ENCODE measurements at regions not wholly inside any gene's neighbourhood (a gene's known extent, or its start where the extent isn't known, plus 50 kb on each side); places are given as distances from the start of the nearest gene placed in this dataset.
"Not testable (repeated sequence)": the region's sequence is repeated elsewhere in the genome, so short reads cannot be mapped to it uniquely, and the experiment has no call there.

DNA sequence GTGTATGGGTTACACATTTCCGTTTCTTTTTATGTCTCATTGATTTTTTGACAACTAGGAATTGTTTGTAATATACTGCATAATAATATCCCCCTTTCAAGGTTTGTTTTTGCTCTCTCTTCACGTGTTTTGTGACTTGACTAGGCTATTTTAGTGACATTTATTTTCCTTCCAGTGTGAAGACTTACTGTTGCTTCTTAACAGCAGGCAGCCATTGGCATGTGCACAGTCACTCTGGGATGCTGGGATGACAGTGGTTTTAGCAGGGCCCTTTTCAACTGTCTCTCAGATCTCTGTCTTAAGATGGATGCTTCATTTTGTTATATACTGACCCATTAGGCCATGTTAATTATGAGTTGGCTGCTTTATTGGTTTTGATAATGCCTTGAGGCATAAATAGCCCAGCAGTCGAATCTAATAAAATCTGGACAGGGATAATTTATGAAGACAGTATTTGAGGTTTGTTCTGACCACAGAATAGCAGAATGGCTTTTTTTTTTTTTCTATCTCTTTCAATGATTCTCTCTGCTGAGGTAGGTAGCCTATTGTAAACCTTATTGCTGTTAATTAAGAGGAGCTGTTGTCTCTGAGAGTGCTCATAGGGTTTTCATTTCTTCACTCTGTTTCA is 536.0 kb downstream of the GABRG2 start:
- Histone ChIP-seq H3K4me3 (ENCODE audit: extremely low read depth, insufficient read depth, low read length, poor library complexity, severe bottlenecking) (no peak overlapping the region), H3K36me3 (ENCODE audit: control insufficient read depth, insufficient read depth, low read length) (no peaks in the 10 kb centered on the region), H3K9me3 (ENCODE audit: control insufficient read depth, low read length) (no peaks in the 10 kb centered on the region), H3K4me1 (ENCODE audit: control insufficient read depth, insufficient read depth, low read length, poor library complexity, severe bottlenecking) (no peaks in the 10 kb centered on the region), H3K27ac (ENCODE audit: low read depth, low read length, severe bottlenecking) (no peak overlapping the region)
- WGBS, 2 experiments (ENCODE audit: insufficient coverage in 2 of 2) = 75% methylated on average over 2 of the region's 3 CpGs; no CpG with 5 or more reads in 1 of the 2 experiments

DNA sequence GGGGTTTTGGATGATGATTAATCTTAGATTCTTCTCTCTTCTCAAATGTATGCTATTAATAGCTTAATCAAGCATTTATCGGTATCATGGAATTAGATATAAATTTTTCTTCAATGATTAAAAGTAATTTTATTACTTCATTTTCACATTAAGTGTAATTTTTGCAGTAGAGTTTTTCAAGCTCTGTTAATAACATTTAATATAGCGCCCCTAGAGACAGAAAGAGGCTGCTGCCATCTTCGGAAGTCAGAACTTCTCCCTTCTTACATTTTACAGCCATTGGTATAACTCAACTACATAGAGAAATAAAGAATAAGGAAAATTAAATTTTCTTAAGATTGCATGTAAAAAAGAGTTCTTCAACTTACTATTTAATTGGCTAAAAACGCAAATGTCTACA is 540.3 kb downstream of the GABRG2 start:
- Histone ChIP-seq H3K4me3 (ENCODE audit: extremely low read depth, insufficient read depth, low read length, poor library complexity, severe bottlenecking) (no peak overlapping the region), H3K27ac (ENCODE audit: low read depth, low read length, severe bottlenecking) (no peak overlapping the region), H3K36me3 (ENCODE audit: control insufficient read depth, insufficient read depth, low read length) (no peaks in the 10 kb centered on the region), H3K4me1 (ENCODE audit: control insufficient read depth, insufficient read depth, low read length, poor library complexity, severe bottlenecking) (no peaks in the 10 kb centered on the region), H3K9me3 (ENCODE audit: control insufficient read depth, low read length) (no peaks in the 10 kb centered on the region)
- no CpG with 5 or more reads among the region's 4 CpGs for WGBS, 2 experiments (ENCODE audit: insufficient coverage in 2 of 2)

DNA sequence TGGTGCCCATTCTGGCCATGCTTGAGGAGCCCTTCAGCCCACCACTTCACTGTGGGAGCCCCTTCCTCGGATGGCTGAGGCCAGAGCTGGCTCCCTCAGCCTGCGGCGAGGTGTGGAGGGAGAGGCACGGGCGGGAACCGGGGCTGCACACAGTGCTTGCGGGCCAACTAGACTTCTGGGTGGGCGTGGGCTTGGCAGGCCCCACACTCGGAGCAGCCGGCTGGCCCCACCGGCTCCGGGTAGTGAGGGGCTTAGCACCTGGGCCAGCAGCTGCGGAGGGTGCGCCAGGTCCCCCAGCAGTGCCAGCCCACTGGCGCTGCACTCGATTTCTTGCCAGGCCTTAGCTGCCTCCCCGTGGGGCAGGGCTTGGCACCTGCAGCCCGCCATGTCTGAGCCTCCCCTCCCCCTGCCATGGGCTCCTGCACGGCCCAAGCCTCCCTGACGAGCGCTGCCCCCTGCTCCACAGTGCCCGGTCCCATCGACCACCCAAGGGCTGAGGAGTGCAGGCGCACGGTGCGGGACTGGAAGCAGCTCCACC is 554.2 kb downstream of the GABRG2 start:
- not testable (repeated sequence) for H3K27ac ChIP-seq (ENCODE audit: low read depth, low read length, severe bottlenecking)
- 96 to 98% methylated on average over 18 of the region's 26 CpGs for WGBS, 2 experiments (ENCODE audit: insufficient coverage in 2 of 2)

DNA sequence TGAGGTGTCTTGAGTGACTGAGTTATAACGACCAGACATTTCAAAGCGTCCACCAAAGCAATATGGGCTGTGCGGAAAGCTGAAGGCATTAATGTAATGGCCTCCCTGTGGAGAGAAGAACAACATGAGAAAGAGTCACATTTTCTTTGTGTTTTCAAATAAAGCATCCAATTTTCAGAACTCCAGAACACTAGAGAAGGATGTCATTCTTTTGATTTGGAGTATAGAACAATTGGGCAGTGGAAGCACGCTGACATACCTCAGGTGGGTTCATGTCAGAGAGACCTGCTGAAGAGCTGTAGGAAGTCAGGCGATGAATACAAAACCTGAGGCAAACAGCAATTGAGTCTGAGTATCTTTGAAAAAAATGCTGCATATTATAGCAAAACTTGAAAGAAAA is 556.5 kb downstream of the GABRG2 start:
- no peaks in the 10 kb centered on the region for H3K36me3 ChIP-seq (ENCODE audit: control insufficient read depth, insufficient read depth, low read length)
- peaks cover 8% of the 10 kb centered on the region for H3K9me3 ChIP-seq (ENCODE audit: control insufficient read depth, low read length)
- H3K4me1 ChIP-seq (ENCODE audit: control insufficient read depth, insufficient read depth, low read length, poor library complexity, severe bottlenecking) = no peaks in the 10 kb centered on the region
- WGBS, 2 experiments (ENCODE audit: insufficient coverage in 2 of 2) = 92 to 94% methylated on average over 5 of the region's 5 CpGs
- no peak overlapping the region for H3K4me3 ChIP-seq (ENCODE audit: extremely low read depth, insufficient read depth, low read length, poor library complexity, severe bottlenecking)
- no peak overlapping the region for H3K27ac ChIP-seq (ENCODE audit: low read depth, low read length, severe bottlenecking)

More for the DNA sequence above, 554.2 kb downstream of the GABRG2 start:
- H3K36me3 ChIP-seq (ENCODE audit: control insufficient read depth, insufficient read depth, low read length); H3K4me1 ChIP-seq (ENCODE audit: control insufficient read depth, insufficient read depth, low read length, poor library complexity, severe bottlenecking); H3K9me3 ChIP-seq (ENCODE audit: control insufficient read depth, low read length); H3K4me3 ChIP-seq (ENCODE audit: extremely low read depth, insufficient read depth, low read length, poor library complexity, severe bottlenecking): not testable (repeated sequence)

DNA sequence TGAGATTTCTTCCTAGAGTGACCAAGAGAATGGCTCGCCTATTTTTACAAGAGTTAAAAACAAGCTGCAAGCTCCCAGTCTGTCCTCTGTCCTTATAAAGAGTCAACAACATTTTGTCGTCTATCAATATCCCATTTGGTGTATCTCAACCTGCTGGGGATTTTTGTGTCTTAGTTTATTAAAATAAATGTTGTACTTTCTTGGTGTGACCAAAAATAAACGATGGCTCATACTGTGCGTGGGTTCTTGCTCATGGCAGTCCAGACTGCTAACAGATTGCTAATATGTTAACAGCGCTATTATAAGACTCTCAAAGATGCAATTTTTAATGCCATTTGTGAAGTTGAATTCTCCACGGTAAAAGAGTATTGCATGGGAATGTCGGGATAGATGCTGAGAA is 569.9 kb downstream of the GABRG2 start:
- Histone ChIP-seq H3K27ac (ENCODE audit: low read depth, low read length, severe bottlenecking) (no peak overlapping the region), H3K4me1 (ENCODE audit: control insufficient read depth, insufficient read depth, low read length, poor library complexity, severe bottlenecking) (no peaks in the 10 kb centered on the region), H3K9me3 (ENCODE audit: control insufficient read depth, low read length) (peaks cover 14% of the 10 kb centered on the region), H3K4me3 (ENCODE audit: extremely low read depth, insufficient read depth, low read length, poor library complexity, severe bottlenecking) (no peak overlapping the region), H3K36me3 (ENCODE audit: control insufficient read depth, insufficient read depth, low read length) (no peaks in the 10 kb centered on the region)
- 88 to 91% methylated on average over 4 to 6 of the region's 7 CpGs for WGBS, 2 experiments (ENCODE audit: insufficient coverage in 2 of 2)

DNA sequence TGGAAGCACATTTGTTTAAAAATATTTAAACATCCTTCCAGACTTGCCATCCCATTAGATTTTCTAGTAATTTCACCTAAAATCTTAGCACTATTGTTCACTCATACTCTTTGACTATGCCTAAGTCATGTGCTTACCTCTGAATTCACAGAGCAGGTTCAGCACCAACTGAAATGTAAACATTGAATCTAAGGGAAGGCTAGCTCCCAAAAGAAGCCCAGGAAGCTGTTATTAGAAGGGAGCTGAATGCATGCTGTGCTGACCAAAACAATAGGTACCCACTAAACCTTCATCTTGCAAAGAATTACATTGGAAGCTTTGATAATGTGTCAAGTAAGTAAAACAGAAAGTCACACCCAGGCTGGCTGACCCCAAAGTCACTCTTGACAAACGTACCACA is 571.3 kb downstream of the GABRG2 start:
- Histone ChIP-seq H3K9me3 (ENCODE audit: control insufficient read depth, low read length) (peaks cover 4% of the 10 kb centered on the region), H3K4me1 (ENCODE audit: control insufficient read depth, insufficient read depth, low read length, poor library complexity, severe bottlenecking) (no peaks in the 10 kb centered on the region), H3K27ac (ENCODE audit: low read depth, low read length, severe bottlenecking) (no peak overlapping the region), H3K36me3 (ENCODE audit: control insufficient read depth, insufficient read depth, low read length) (no peaks in the 10 kb centered on the region), H3K4me3 (ENCODE audit: extremely low read depth, insufficient read depth, low read length, poor library complexity, severe bottlenecking) (no peak overlapping the region)
- 80% methylated on average over 1 of the region's 1 CpG; no CpG with 5 or more reads in 1 of the 2 experiments for WGBS, 2 experiments (ENCODE audit: insufficient coverage in 2 of 2)

DNA sequence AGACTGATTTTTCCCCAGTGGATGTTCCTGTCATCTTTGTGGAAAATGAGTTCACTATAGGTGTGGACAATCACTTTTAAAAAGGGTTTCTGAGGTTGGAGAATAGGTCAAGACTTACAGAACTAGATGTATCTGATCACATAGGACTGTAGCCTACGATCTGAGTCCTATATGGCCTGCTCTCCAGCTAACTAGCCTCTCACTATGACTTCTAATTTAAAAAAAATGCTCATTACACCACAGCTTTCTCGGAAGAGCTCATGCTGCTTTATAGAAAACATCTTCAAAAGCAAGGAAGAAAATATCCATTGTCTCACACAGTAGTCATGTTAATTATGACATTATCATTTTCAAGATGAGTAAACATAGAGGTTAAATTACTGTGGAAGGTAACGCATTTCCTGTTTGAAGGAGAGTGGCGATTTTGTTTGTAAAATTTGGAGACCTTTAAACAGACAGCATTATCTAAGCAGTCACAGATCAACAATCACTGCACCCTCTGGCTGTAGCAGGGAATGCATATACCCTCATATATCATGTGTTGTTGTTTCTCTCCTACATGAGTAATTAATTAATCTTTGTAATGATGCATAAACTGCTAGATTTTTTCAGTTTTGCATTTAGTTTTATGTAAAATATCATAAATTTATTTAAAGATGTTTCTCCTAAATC is 573.7 kb downstream of the GABRG2 start:
- 38 to 45% methylated on average over 1 of the region's 4 CpGs for WGBS, 2 experiments (ENCODE audit: insufficient coverage in 2 of 2)
- H3K9me3 ChIP-seq (ENCODE audit: control insufficient read depth, low read length) = no peaks in the 10 kb centered on the region
- no peaks in the 10 kb centered on the region for H3K36me3 ChIP-seq (ENCODE audit: control insufficient read depth, insufficient read depth, low read length)
- no peaks in the 10 kb centered on the region for H3K4me1 ChIP-seq (ENCODE audit: control insufficient read depth, insufficient read depth, low read length, poor library complexity, severe bottlenecking)
- no peak overlapping the region for H3K4me3 ChIP-seq (ENCODE audit: extremely low read depth, insufficient read depth, low read length, poor library complexity, severe bottlenecking)
- no peak overlapping the region for H3K27ac ChIP-seq (ENCODE audit: low read depth, low read length, severe bottlenecking)

DNA sequence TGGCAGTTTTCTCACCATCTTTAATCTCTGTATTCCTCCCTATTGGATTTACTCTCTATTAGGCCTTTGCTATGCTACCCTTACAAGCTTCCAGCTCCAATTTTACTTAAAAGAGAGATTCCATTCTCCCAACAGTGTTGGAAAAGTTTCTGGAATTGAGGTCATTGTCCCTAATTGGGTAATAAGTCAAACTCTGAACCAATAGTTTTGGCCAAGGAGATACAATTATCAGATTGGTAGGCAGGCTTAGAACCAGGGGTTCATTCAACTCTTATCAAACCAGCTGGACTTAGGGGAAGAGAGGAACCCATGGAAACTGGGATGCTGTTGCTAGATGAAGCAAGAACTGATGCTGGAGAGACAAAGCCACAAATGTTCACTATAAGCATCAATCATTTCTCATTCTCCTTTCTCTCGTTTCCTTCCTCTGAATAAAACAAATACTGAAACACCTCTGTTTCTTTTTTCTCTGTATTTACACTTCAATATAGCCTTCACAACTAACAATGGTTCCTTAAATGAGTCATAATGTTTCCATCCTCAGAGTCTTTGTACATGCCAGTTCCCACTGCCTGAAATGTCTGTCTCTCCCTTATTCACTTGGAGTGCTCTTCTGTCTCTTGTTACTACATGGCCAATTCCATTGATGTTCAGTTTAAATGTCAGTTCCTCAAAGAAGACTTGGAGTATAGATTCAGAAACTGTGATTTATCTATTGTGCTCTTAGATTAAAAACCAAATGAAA is 587.3 kb downstream of the GABRG2 start:
- WGBS, 2 experiments (ENCODE audit: insufficient coverage in 2 of 2) = 78 to 82% methylated on average over 1 of the region's 1 CpG
- Histone ChIP-seq H3K4me1 (ENCODE audit: control insufficient read depth, insufficient read depth, low read length, poor library complexity, severe bottlenecking) (no peaks in the 10 kb centered on the region), H3K9me3 (ENCODE audit: control insufficient read depth, low read length) (peaks cover 4% of the 10 kb centered on the region), H3K27ac (ENCODE audit: low read depth, low read length, severe bottlenecking) (no peak overlapping the region), H3K36me3 (ENCODE audit: control insufficient read depth, insufficient read depth, low read length) (no peaks in the 10 kb centered on the region), H3K4me3 (ENCODE audit: extremely low read depth, insufficient read depth, low read length, poor library complexity, severe bottlenecking) (no peak overlapping the region)

DNA sequence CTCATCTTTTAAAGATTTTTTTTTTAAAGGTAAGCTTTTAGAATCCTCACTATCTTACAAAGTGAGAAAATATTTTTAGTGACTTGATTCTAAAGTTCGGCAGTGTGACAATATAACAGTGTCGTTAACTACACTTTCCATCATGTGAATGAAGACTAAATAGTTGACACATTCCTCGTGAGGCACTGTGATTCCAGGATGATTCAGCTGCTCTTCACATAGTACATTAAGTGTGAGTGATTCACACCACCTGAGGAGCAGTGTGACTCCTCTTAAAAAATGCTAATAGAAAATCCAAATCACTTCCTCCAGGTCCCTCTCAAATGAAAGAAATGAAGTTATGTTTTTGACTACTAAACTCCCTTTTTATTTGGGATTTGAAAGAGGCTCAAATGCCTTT is 589.5 kb downstream of the GABRG2 start:
- Histone ChIP-seq H3K36me3 (ENCODE audit: control insufficient read depth, insufficient read depth, low read length) (no peaks in the 10 kb centered on the region), H3K27ac (ENCODE audit: low read depth, low read length, severe bottlenecking) (no peak overlapping the region), H3K4me1 (ENCODE audit: control insufficient read depth, insufficient read depth, low read length, poor library complexity, severe bottlenecking) (no peaks in the 10 kb centered on the region), H3K4me3 (ENCODE audit: extremely low read depth, insufficient read depth, low read length, poor library complexity, severe bottlenecking) (no peak overlapping the region), H3K9me3 (ENCODE audit: control insufficient read depth, low read length) (no peaks in the 10 kb centered on the region)
- WGBS, 2 experiments (ENCODE audit: insufficient coverage in 2 of 2) = 100% methylated on average over 1 of the region's 3 CpGs; no CpG with 5 or more reads in 1 of the 2 experiments

DNA sequence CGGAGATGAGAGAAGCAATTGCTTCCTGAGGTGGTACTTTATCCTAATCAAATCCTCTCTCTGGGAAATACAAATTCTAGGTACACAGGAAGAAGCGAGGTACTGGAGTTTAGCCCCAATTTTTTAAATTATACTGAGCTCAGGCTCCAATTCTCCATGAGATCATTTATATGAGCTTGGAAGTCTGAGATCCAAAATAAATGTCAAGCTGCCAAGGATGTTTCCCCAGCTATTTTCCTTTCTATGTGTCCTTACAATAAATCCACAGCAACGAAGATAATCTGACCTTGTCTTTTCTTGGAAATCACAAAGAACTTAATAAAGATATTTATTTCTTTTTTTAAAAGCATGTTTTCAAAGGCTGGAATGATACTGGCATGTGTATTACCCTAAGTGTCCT is 597.3 kb downstream of the GABRG2 start:
- no peaks in the 10 kb centered on the region for H3K36me3 ChIP-seq (ENCODE audit: control insufficient read depth, insufficient read depth, low read length)
- no peaks in the 10 kb centered on the region for H3K9me3 ChIP-seq (ENCODE audit: control insufficient read depth, low read length)
- WGBS, 2 experiments (ENCODE audit: insufficient coverage in 2 of 2) = 100% methylated on average over 1 of the region's 3 CpGs

More for the DNA sequence above, 597.3 kb downstream of the GABRG2 start:
- Histone ChIP-seq H3K4me1 (ENCODE audit: control insufficient read depth, insufficient read depth, low read length, poor library complexity, severe bottlenecking) (no peaks in the 10 kb centered on the region), H3K27ac (ENCODE audit: low read depth, low read length, severe bottlenecking) (no peak overlapping the region), H3K4me3 (ENCODE audit: extremely low read depth, insufficient read depth, low read length, poor library complexity, severe bottlenecking) (no peak overlapping the region)

All from mesodermal cell (in vitro differentiated cells).